ENCODE measurements at regions not wholly inside any gene's neighbourhood (a gene's known extent, or its start where the extent isn't known, plus 50 kb on each side); places are given as distances from the start of the nearest gene placed in this dataset.

DNA sequence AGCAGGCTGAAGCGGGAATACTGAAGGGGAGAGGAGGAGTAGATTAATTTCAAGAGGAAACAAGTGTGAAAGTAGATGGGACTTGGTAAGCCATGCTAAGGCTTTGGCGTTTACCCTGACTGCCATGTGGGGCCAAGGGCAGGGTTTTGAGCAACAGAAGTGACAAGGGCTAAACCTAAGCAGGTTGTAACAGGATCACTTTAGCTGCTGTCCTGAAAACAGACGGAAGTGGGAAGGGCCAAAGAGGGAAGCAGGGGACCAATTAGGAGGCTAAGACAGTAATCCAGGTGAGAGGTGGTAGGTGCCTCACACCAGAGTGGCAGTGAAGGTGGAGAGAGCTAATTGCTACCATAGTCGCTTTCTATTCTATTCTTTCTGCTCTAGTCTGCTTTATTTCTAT lies 166.5 kb downstream of the PJA1 start:
- TF ChIP-seq, protein P1, sequence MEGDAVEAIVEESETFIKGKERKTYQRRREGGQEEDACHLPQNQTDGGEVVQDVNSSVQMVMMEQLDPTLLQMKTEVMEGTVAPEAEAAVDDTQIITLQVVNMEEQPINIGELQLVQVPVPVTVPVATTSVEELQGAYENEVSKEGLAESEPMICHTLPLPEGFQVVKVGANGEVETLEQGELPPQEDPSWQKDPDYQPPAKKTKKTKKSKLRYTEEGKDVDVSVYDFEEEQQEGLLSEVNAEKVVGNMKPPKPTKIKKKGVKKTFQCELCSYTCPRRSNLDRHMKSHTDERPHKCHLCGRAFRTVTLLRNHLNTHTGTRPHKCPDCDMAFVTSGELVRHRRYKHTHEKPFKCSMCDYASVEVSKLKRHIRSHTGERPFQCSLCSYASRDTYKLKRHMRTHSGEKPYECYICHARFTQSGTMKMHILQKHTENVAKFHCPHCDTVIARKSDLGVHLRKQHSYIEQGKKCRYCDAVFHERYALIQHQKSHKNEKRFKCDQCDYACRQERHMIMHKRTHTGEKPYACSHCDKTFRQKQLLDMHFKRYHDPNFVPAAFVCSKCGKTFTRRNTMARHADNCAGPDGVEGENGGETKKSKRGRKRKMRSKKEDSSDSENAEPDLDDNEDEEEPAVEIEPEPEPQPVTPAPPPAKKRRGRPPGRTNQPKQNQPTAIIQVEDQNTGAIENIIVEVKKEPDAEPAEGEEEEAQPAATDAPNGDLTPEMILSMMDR (IDR thresholded peaks at IDR 0.05): no peak
- H3K27ac ChIP-seq: no peak overlapping the region
- H3K4me3 ChIP-seq: no peak overlapping the region
- no peak for DNase-seq (ENCODE audit: low spot score)

DNA sequence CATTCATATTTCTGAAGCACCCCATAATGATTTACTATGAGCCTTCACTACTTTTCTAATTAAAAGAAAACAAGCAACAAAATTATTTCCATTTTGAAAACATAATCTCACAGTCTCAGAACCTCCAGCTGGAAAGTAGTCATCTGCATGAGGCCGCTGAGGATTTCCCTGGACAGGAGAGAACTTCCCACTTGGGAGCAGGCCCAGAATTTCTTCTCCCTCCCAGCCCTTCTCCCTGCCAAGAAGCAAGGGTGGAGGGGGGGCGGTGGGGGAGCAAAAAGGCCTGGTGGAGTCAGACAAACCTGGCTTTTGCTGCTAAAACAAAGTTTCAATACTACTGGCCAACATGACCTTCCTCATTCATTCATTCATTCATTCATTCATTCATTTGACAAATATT lies 167.3 kb downstream of the PJA1 start:
- TF ChIP-seq, protein P1 (IDR thresholded peaks at IDR 0.05): no peak
- no peak overlapping the region for H3K27ac ChIP-seq
- DNase-seq (ENCODE audit: low spot score): no peak
- no peak overlapping the region for H3K4me3 ChIP-seq

DNA sequence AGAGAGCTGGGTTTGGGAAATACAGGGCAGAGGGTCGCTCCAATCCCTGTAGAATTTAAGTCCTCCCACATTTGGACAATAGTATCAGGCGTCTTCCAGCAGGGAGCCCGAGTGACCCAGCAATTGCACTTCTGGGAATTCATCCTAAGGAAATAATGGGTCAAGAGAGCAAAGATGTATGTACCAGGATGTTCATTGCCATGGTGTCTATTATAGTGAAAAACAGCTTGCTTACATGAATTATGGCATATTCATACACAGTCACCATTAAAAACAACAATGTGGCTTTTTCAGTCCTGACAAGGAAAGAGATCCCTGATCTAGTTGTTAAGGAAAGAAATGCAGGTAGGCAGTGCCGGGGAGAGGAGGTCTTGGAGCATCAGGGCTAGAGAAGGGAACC lies 167.7 kb downstream of the PJA1 start:
- no peak for DNase-seq (ENCODE audit: low spot score)
- TF ChIP-seq, protein P1 (IDR thresholded peaks at IDR 0.05): no peak
- Histone ChIP-seq H3K27ac (no peak overlapping the region), H3K4me3 (no peak overlapping the region)

DNA sequence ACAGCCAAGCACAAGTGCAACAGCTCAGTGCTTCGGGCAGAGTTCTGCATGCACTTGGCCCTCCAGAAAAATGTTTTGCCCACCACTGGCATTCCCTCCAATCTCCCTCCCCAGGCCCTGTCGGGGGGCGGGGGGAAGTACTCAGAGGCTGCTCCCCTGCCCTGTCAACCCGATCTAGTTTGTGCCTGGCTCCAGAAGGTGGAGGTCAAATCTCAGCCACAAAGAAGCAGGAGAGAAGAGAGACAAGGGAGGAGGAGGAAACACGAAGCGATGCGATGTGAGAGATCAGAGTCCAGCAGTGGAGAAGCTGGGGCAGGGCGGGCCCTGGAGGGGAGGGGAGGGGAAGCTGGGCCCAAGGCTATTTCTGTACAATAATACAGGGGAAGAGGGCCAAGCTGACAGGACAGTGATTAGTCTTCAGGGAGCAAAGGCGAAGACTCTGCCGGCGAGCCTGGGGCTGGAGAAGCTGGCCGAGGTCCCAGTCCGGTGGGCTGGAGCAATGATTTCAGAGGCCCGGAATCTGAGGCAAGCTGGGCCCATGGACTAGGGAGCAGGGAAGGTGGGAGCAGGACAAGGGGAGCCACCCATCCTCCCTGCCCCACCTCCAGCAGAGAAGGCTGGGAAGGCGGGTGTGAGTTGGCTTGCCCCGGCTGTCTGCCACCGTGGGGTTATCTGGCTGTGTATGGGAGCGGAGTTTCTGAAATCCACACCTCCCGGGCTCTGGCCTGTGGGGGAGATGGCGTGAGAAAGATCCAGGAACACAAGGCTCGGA lies 167.1 kb downstream of the EFNB1 start:
- peak overlapping the region; percentile 15 for H3K4me3 ChIP-seq

DNA sequence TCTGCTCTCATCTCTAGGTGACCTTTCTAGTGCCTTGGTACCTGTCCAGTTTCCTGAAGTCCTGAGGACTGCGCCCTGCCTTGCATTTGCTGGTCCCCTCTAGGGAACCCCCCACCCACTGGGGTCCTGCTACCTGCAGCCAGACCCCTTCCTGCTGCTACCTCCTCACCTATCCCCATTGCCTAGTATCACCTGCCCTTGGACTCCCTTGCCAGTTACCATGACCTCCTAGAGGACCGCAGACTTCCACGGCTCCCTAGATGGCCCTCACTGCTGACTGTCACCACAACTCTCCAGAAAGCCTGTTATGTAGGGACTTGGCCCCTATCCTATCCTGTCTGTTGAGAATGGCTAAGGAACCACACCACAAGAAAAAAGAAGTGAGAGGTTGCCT lies 166.6 kb downstream of the EFNB1 start:
- Histone ChIP-seq H3K27ac (peak overlapping the region in 1 of 2 donors; percentile 55), H3K4me3 (no peak overlapping the region)
- TF ChIP-seq, protein P1 (IDR thresholded peaks at IDR 0.05): no peak
- DNase-seq (ENCODE audit: low spot score): no peak

More for the DNA sequence above, 167.1 kb downstream of the EFNB1 start:
- peak overlapping the region in 1 of 2 donors; percentile 56 for H3K27ac ChIP-seq
- TF ChIP-seq, protein P1 (IDR thresholded peaks at IDR 0.05): no peak
- DNase-seq (ENCODE audit: low spot score): no peak

DNA sequence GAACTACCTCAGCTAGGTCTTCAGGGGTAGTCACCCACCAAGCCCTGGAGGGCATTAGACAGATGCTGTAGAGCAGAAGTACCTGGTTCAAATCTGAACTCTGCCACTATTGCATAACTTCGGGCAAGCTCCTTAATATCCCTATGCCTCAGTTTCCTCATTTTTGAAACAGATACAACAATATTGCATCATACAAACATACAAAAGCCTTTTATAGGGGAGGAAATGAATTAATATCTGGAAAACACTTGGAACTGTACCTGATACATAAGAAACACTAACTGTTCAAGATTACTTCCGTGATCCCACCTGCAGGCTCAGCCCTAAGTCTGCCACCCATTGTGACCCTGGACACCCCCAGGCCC lies 166.1 kb downstream of the EFNB1 start:
- H3K27ac ChIP-seq: no peak overlapping the region
- TF ChIP-seq, protein P1 (IDR thresholded peaks at IDR 0.05): no peak
- no peak for DNase-seq (ENCODE audit: low spot score)
- H3K4me3 ChIP-seq: no peak overlapping the region

Data from coronary artery (tissue), 2 donors.